NCI-H2171 (cell line): ENCODE measurements at regions not wholly inside any gene's neighbourhood (a gene's known extent, or its start where the extent isn't known, plus 50 kb on each side); places are given as distances from the start of the nearest gene placed in this dataset.
A peak's percentile ranks its signal among the peaks of the same experiment; 100 is the strongest.
"Not testable (repeated sequence)": the region's sequence is repeated elsewhere in the genome, so short reads cannot be mapped to it uniquely, and the experiment has no call there.

Experiments
- DNase-seq: peaks from one replicate; lab custom pipeline; 2025; lab: John Stamatoyannopoulos, UW

- no peak for DNase-seq
Measured at GRCh38 chr2:129374452-129374851, 605.0 kb upstream of the RAB6C start.

- DNase-seq, result no peak
Measured at GRCh38 chr2:129375632-129376425, 603.6 kb upstream of the RAB6C start.

- no peak for DNase-seq
Measured at GRCh38 chr2:129376426-129377077, 602.9 kb upstream of the RAB6C start.

- DNase-seq, result no peak
Measured at GRCh38 chr2:129377078-129377469, 602.4 kb upstream of the RAB6C start.

DNA sequence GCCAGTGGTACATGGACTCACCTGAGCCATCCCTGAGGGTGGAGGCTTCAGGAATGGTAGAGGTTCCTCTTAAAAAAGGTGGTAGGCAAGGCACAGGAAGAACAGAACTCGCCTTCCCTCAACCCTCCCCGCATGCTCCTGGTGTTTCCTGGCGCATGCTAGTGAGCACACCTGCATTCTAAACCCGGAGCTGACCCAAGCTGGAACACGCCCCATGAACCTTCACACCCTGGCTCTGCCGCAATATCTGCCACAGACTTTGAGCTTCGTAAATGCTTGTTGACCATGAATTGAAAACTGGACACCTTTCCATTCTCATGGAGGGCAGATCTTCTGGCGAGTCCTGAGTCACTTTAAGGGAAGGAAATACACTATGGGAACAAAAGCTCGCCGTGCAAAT lies 601.3 kb upstream of the RAB6C start:
- DNase-seq, result no peak

GRCh38 chr2:129379411-129379810 lies 600.1 kb upstream of the RAB6C start:
- no peak for DNase-seq

DNA sequence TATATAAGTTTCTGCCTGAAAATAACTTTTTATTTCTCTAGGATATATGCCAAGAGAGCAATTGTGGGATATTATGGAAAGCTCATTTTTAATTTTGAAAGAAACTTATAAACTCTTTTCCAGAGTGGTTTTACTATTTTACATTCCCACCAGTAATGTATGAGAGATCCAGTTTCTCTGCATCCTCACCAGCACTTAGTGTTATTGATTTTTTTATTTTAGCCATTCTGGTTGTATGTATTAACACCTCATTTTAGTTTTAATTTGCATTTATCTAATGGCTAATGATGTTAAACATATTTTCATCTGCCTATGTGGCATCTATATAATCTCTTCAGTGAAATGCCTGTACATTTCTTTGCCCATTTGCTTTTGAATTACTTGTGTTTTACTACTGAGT lies 597.7 kb upstream of the RAB6C start:
- DNase-seq, result no peak

DNA sequence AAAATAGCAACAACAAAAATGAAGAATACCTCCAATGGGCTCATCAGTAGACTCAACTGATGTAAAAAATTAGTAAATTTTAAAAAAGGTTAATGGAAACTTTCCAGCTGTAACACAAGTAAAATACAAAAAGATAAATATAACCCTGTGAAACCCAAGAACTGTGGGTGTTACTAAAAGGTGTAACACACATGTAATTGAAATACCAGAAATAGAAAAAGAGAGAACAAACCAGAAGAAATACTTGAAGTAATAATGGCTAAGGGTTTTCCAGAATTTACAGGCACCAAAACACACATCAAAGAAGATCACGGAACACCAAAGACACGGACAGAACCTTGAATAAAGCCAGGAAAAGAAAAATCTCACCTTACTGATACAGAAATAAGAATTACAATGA lies 590.6 kb upstream of the RAB6C start:
- DNase-seq, result no peak

DNA sequence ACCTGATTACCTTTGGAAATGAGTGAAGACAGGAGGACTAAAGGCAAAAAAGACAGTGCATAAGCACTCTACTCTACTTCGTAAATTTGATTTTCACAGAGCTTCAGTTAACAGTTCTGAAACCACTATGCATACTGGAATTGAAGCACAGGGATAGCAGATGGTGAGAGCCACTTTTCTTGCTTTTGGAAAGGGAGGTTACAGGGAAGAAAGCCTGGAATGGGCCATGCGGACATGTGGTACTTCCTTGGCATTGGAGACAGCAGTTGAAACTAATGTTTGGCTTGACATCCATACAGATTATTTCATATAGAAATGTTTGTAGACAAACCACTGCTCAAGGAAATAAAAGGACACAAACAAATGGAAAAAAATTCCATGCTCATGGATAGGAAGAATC lies 585.6 kb upstream of the RAB6C start:
- DNase-seq, result no peak

DNA sequence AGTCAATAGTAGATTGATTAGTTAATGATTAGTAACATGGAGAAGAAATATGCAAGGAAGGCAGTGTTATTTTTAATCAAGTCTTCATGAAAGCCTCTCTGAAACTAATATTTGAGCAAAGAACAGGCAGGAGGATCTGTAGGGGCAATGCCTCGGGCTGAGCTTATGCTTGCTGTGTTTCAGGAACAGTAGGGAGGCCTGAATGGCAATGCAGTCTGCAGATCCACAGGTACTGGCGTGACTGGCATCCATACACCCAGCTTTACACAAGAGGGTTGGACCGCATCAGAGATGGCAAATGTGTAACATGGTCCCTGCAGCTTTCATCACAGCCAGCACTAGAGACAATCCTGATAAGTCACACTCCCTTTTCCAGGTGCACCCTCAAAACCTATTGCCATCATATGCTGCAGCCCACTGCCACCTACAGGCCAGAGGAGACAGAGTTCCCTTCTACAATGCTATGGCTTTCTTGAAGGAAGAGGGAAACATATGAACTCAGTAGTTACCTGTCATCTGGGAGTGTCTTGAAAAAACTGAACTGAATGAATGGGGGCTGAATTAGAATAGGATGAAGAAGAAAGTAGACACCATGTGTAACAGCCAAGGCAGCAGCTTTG lies 582.4 kb upstream of the RAB6C start:
- peak; percentile 39 for DNase-seq

DNA sequence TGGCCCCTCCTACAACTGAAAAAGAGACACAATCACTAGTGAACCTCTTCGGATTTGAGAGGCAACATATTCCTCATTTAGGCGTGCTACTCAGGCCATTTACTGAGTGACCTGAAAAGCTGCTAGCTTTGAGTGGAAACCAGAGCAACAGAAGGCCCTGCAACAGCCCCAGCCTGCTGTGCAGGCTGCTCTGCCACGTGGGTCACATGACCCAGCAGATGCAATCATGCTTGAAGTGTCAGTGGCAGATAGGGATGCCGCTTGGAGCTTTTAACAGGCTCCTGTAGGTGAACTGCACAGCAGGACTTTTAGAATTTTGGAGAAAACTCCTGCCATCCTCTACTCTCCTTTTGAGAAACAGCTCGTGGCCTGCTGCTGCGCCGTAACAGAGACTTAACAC lies 578.6 kb upstream of the RAB6C start:
- peak; percentile 61 for DNase-seq

GRCh38 chr2:129402076-129402475 lies 577.4 kb upstream of the RAB6C start:
- DNase-seq, result no peak

GRCh38 chr2:129404000-129404685 lies 575.3 kb upstream of the RAB6C start:
- peak; percentile 26 for DNase-seq

DNA sequence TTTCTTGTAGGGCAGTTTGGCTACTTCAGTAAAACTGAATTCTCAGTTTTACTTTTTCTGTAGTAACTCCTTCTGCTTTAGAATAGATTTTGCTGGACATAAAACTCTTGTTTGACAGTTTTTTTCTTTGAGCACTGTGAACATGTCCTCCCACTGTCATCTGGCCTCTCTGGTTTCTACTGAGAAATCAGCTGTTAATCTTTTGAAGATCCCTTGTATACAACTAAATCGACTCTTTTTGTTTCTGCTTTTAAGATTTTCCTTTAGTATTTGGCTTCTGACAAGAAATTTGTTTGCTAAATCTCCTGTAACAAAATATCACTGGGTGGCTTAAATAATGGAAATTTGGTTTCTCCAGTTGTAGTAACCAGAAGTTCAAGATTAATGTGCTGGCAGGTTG lies 570.9 kb upstream of the RAB6C start:
- DNase-seq, result no peak

DNA sequence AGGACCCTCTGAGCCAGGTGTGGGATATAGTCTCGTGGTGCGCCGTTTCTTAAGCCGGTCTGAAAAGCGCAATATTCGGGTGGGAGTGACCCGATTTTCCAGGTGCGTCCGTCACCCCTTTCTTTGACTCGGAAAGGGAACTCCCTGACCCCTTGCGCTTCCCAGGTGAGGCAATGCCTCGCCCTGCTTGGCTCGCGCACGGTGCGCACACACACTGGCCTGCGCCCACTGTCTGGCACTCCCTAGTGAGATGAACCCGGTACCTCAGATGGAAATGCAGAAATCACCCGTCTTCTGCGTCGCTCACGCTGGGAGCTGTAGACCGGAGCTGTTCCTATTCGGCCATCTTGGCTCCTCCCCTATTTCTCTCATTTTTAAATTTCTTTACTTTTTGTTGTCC lies 562.4 kb upstream of the RAB6C start:
- DNase-seq, result not testable (repeated sequence)

- DNase-seq, result no peak
Measured at GRCh38 chr2:129422028-129422427, 557.4 kb upstream of the RAB6C start.

- DNase-seq, result no peak
Measured at GRCh38 chr2:129428086-129428660, 551.3 kb upstream of the RAB6C start.

GRCh38 chr2:129430911-129431310 lies 548.6 kb upstream of the RAB6C start:
- DNase-seq, result no peak

DNA sequence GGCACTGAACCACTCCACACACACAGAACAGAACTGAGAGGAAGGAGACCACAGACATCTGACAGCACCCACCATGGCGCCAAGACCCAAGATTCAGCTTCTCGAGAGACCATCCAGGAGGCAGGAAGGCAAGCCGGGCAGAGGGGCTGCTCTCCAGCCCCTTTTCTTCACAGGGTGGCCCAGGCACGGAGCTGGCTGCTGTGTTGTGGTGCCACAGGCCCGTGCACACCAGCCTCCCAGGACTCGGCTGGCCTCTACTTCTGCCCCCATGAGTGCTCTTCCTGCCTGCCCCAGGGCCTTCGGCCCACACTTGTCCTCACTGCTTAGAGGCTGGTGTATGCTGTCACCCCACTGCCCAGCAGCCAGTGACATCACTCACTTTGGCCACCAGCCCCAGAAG lies 547.6 kb upstream of the RAB6C start:
- DNase-seq, result no peak

DNA sequence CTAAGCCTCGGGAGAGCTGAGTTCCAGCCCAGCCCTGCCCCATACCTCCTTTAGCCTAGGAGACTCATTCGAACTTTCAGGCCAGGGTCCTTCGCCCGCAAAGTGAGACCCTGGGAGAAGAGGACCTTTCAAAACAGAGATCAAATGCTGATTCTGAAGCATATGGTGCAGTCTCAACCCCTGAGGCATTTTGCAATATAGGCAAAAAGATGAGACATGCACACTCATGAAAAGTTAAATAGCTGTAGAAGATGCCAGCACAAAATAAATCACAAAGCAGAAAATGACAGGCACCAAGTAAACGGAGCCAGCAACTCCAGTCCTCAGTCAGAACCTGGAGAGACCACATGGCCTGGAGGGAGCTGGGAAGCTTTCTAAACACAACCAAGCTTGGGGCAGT lies 542.7 kb upstream of the RAB6C start:
- no peak for DNase-seq

DNA sequence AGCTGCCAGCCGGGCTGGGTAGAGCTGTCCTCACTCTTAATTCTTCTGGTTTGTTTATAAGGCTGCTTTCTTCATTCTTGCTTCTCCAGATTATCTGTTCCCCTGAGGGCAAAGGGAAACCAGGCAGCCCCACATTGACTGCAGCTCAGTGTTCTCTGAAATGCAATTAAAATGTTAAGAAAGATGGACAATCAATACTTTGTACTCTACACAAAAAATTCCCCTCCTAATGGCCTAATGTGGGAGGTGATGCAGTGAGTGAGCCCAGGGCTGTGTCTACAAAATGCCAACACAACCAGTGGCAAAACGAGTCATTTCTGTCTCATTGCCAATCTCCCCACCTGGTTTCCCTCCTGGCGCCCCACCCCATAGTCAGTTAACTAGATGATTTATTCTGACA lies 541.7 kb upstream of the RAB6C start:
- no peak for DNase-seq

DNA sequence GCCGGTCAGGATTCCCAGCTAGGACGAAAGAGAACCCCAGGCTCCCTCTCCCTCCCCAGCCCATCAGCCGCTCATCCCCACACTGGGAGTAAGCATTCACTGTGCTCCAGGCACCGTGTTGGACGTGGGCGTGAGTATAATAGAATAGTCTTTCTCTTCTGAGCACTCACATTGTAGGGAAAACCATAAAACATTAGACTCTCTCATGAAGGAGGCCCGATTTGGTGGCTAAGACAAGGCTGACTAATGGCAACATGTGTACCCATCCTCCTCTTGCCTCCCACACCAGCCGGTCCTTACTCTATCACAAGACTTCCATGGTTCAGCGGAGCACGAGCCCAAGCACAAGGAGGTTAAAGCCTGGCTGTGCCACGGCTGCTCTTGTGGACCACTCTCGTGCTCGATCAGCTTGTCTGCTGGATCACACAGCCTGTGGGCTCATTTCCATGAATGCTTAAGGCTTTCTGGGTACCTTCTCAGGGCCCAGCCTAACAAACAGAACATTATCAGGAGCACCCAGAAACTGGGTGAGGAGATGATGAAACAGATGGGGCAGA lies 540.9 kb upstream of the RAB6C start:
- DNase-seq, result no peak
